A673 (cell line): ENCODE measurements at regions not wholly inside any gene's neighbourhood (a gene's known extent, or its start where the extent isn't known, plus 50 kb on each side); places are given as distances from the start of the nearest gene placed in this dataset.

Source experiments
- BruUV-seq: library from RNA; stranded (reverse); fragments of 400-500 nt; replicated peaks from 2 replicates; lab custom pipeline; 2021; lab: Mats Ljungman, UMichigan
- CTCF ChIA-PET: fragments of 300-600 bp; sonication (Branson Sonifier 250); formaldehyde crosslinking; loops from one replicate; lab custom pipeline; 2022; ENCODE audit warnings: antibody characterized with exemption; lab: Charles Lee
- POLR2A ChIA-PET: fragments of 300-600 bp; sonication (Branson Sonifier 250); formaldehyde crosslinking; loops from one replicate; lab custom pipeline; 2022; ENCODE audit warnings: antibody characterized with exemption; ENCODE audit not compliant: low non-redundant PET; lab: Charles Lee
- DNase-seq: peaks from one replicate; pipeline ENCODE4 v3.0.0-alpha.2; 2015; ENCODE audit warnings: low spot score
- H3K27ac ChIP-seq: fragments of 200-600 bp; sonication (generic); 2 replicates; pipeline ENCODE4 v1.5.1; 2016; ENCODE audit warnings: mixed run types, low read depth, mild to moderate bottlenecking, mixed read lengths, antibody characterized with exemption, low read length; ENCODE audit not compliant: poor library complexity, severe bottlenecking
- H3K27me3 ChIP-seq: fragments of 200-600 bp; sonication (generic); replicated peaks from 2 replicates; pipeline ENCODE4 v1.6.1; 2017; ENCODE audit warnings: mixed run types, low read depth, mild to moderate bottlenecking, mixed read lengths, antibody characterized with exemption, low read length; ENCODE audit not compliant: insufficient read depth, poor library complexity
- H3K36me3 ChIP-seq: fragments of 200-600 bp; sonication (generic); 2 replicates; pipeline ENCODE4 v1.6.1; 2016; ENCODE audit warnings: mixed run types, mild to moderate bottlenecking, mixed read lengths, antibody characterized with exemption, low read length; ENCODE audit not compliant: insufficient read depth, poor library complexity, severe bottlenecking
- H3K4me1 ChIP-seq: fragments of 200-600 bp; sonication (generic); 2 replicates; pipeline ENCODE4 v1.6.1; 2017; ENCODE audit warnings: mixed run types, mild to moderate bottlenecking, mixed read lengths, antibody characterized with exemption, low read length; ENCODE audit not compliant: insufficient read depth, poor library complexity, severe bottlenecking
- H3K4me3 ChIP-seq: fragments of 200-600 bp; sonication (generic); 2 replicates; pipeline ENCODE4 v1.5.1; 2016; ENCODE audit warnings: low read depth, mixed run types, mild to moderate bottlenecking, mixed read lengths, low read length; ENCODE audit not compliant: poor library complexity, severe bottlenecking
- H3K9me3 ChIP-seq: fragments of 200-600 bp; sonication (generic); 2 replicates; pipeline ENCODE4 v1.6.1; 2016; ENCODE audit warnings: mixed run types, low read depth, mild to moderate bottlenecking, mixed read lengths, antibody characterized with exemption, low read length; ENCODE audit not compliant: poor library complexity, severe bottlenecking
- CTCF ChIP-seq: fragments of 300-800, 200-600 bp; sonication (generic); conservative IDR thresholded peaks from 2 replicates; pipeline ENCODE4 v1.5.1; 2017; ENCODE audit warnings: low read depth, mild to moderate bottlenecking, antibody characterized with exemption, low read length, moderate library complexity, mixed read lengths
- EZH2 ChIP-seq: fragments of 200-600 bp; sonication (generic); IDR thresholded peaks from 2 replicates; pipeline ENCODE4 v1.6.1; 2017; ENCODE audit warnings: borderline replicate concordance, low read depth, mild to moderate bottlenecking, mixed read lengths, antibody characterized with exemption, low read length; ENCODE audit not compliant: poor library complexity, severe bottlenecking
- intact Hi-C: fragments of 100-400 bp; cut with micrococcal nuclease; formaldehyde crosslinking; loops from one replicate; pipeline ENCODE4 v1.10.0; 2022; ENCODE audit not compliant: unreplicated experiment

- H3K27ac ChIP-seq = no peak overlapping the region
- POLR2A ChIA-PET = no interaction called here
- no peaks in the 10 kb centered on the region for H3K27me3 ChIP-seq
- DNase-seq = no peak
- CTCF ChIA-PET = no interaction called here
- no peaks in the 10 kb centered on the region for H3K4me1 ChIP-seq
- H3K4me3 ChIP-seq = no peak overlapping the region
- intact Hi-C loops = no loop called here
- no peaks in the 10 kb centered on the region for H3K36me3 ChIP-seq
- BruUV-seq = no TSS peak
- TF ChIP-seq EZH2 (no peak), CTCF (no peak)
- H3K9me3 ChIP-seq = no peaks in the 10 kb centered on the region
Measured at GRCh38 chr17:65403626-65404025, 157.8 kb downstream of the AXIN2 start.

- intact Hi-C loops = no loop called here
- H3K27ac ChIP-seq = no peak overlapping the region
- DNase-seq = no peak
- TF ChIP-seq CTCF (no peak), EZH2 (no peak)
- no peaks in the 10 kb centered on the region for H3K36me3 ChIP-seq
- no peaks in the 10 kb centered on the region for H3K4me1 ChIP-seq
- no TSS peak for BruUV-seq
- no peaks in the 10 kb centered on the region for H3K9me3 ChIP-seq
- H3K27me3 ChIP-seq = no peaks in the 10 kb centered on the region
- no peak overlapping the region for H3K4me3 ChIP-seq
- POLR2A ChIA-PET = no interaction called here
- CTCF ChIA-PET = no interaction called here
Measured at GRCh38 chr17:65402513-65403496, 158.6 kb downstream of the AXIN2 start.

GRCh38 chr17:65401561-65401960 lies 159.9 kb downstream of the AXIN2 start:
- Histone ChIP-seq H3K27ac (no peak overlapping the region), H3K9me3 (no peaks in the 10 kb centered on the region), H3K36me3 (no peaks in the 10 kb centered on the region), H3K4me1 (no peaks in the 10 kb centered on the region), H3K4me3 (no peak overlapping the region), H3K27me3 (no peaks in the 10 kb centered on the region)
- TF ChIP-seq EZH2 = no peak
- BruUV-seq = no TSS peak
- intact Hi-C loops = no loop called here
- CTCF ChIA-PET = no interaction called here
- DNase-seq = no peak
- POLR2A ChIA-PET = no interaction called here
